ENCODE measurements at regions not wholly inside any gene's neighbourhood (a gene's known extent, or its start where the extent isn't known, plus 50 kb on each side); places are given as distances from the start of the nearest gene placed in this dataset.
"Not testable (repeated sequence)": the region's sequence is repeated elsewhere in the genome, so short reads cannot be mapped to it uniquely, and the experiment has no call there.

DNA sequence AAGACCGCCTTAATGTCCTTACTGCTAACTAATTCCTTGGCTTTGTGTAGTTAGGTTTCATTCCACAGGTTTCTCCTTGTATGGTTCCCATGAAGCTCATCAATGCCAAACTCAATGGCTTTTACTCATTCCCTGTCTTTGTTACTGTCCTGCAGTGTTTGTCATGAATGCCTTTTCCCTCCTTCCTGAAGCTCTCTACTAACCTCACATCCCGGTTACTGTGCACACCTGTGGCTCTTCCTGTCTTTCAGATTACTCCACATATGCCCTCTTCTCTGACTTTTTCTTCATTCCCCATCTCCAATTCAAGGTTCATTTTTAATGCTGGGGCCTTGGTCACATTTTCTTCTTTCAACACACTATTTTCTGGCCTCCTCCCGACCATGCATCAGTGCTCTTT lies 66.1 kb downstream of the TRIM43 start:
- not testable (repeated sequence) for H3K27ac Mint-ChIP-seq

GRCh38 chr2:95660766-95661562 lies 69.2 kb downstream of the TRIM43 start:
- H2BK12ac ChIP-seq (ENCODE audit: insufficient read length, low read depth, low read length); H3K4me3 Mint-ChIP-seq; H3K36me3 Mint-ChIP-seq (ENCODE audit: insufficient read depth in 1 of 3, low read depth in 3 of 3); H3K14ac ChIP-seq (ENCODE audit: insufficient read depth, low read length); H2BK15ac ChIP-seq (ENCODE audit: low read depth, low read length); H3K4me2 ChIP-seq (ENCODE audit: insufficient read depth, insufficient read length, low read length); H3K56ac ChIP-seq (ENCODE audit: insufficient read length, low read depth, low read length); H3K79me1 ChIP-seq (ENCODE audit: insufficient read depth, low read depth, low read length, poor library complexity, severe bottlenecking); H3K9me3 ChIP-seq (ENCODE audit: control insufficient read depth, low read depth, low read length); H2BK20ac ChIP-seq (ENCODE audit: low read depth, low read length, poor library complexity, severe bottlenecking); H3K27ac Mint-ChIP-seq; H3K9ac ChIP-seq (ENCODE audit: extremely low read depth, insufficient read length, low read length); H3K18ac ChIP-seq (ENCODE audit: insufficient read length, low read depth, low read length); H3K27me3 ChIP-seq (ENCODE audit: insufficient read depth, low read length); H2AFZ ChIP-seq (ENCODE audit: low read length); DNase-seq; H4K8ac ChIP-seq (replicated peaks; ENCODE audit: insufficient read length, low read depth, low read length); H2BK5ac ChIP-seq (ENCODE audit: insufficient read length, low read length); H3K4me1 Mint-ChIP-seq; H3K23me2 ChIP-seq (ENCODE audit: insufficient read length, low read depth, low read length, poor library complexity, severe bottlenecking); H3K23ac ChIP-seq (ENCODE audit: insufficient read length, low read depth, low read length); H4K5ac ChIP-seq (ENCODE audit: insufficient read length, low read depth, low read length); H4K20me1 ChIP-seq (ENCODE audit: control insufficient read depth, insufficient read depth, insufficient read length); H3K27ac ChIP-seq (ENCODE audit: insufficient read length, low read depth, low read length); H4K91ac ChIP-seq (ENCODE audit: insufficient read length, low read depth, low read length); H2AK5ac ChIP-seq (ENCODE audit: insufficient read length, low read length); H3K4ac ChIP-seq (ENCODE audit: low read depth, low read length); H2BK120ac ChIP-seq (ENCODE audit: low read depth, low read length, poor library complexity, severe bottlenecking); H3K4me1 ChIP-seq (ENCODE audit: insufficient read depth, low read length); H3T11ph ChIP-seq (ENCODE audit: low read length); H3K79me2 ChIP-seq (ENCODE audit: insufficient read depth, low read length): not testable (repeated sequence)
- Mint-ChIP-seq H3K27me3 (ENCODE audit: low read depth) (peaks cover 12% of the 10 kb centered on the region), H3K9me3 (peaks cover 2 to 37% of the 10 kb centered on the region in 2 experiments; a peak in 3 of 5 replicates)
- no CpG with 5 or more reads among the region's 16 CpGs for WGBS (ENCODE audit: extremely low coverage, insufficient read length, low lambda C conversion rate)

More for the DNA sequence above, 66.1 kb downstream of the TRIM43 start:
- not testable (repeated sequence) for H3K9me3 ChIP-seq (ENCODE audit: control insufficient read depth, low read depth, low read length); H3K4me1 Mint-ChIP-seq; H4K91ac ChIP-seq (ENCODE audit: insufficient read length, low read depth, low read length); H2AK5ac ChIP-seq (ENCODE audit: insufficient read length, low read length); H3K4me1 ChIP-seq (ENCODE audit: insufficient read depth, low read length); H3K27me3 Mint-ChIP-seq (ENCODE audit: low read depth); H3K23me2 ChIP-seq (ENCODE audit: insufficient read length, low read depth, low read length, poor library complexity, severe bottlenecking); H2BK12ac ChIP-seq (ENCODE audit: insufficient read length, low read depth, low read length); H4K8ac ChIP-seq (replicated peaks; ENCODE audit: insufficient read length, low read depth, low read length); H2AFZ ChIP-seq (ENCODE audit: low read length); H3K27me3 ChIP-seq (ENCODE audit: insufficient read depth, low read length); H3K56ac ChIP-seq (ENCODE audit: insufficient read length, low read depth, low read length); H3K27ac ChIP-seq (ENCODE audit: insufficient read length, low read depth, low read length); H3K4me2 ChIP-seq (ENCODE audit: insufficient read depth, insufficient read length, low read length); H4K5ac ChIP-seq (ENCODE audit: insufficient read length, low read depth, low read length); H2BK120ac ChIP-seq (ENCODE audit: low read depth, low read length, poor library complexity, severe bottlenecking); H3K9ac ChIP-seq (ENCODE audit: extremely low read depth, insufficient read length, low read length); H3K14ac ChIP-seq (ENCODE audit: insufficient read depth, low read length); H4K20me1 ChIP-seq (ENCODE audit: control insufficient read depth, insufficient read depth, insufficient read length); H3K4ac ChIP-seq (ENCODE audit: low read depth, low read length); H2BK15ac ChIP-seq (ENCODE audit: low read depth, low read length); H3K18ac ChIP-seq (ENCODE audit: insufficient read length, low read depth, low read length); DNase-seq; H3K79me2 ChIP-seq (ENCODE audit: insufficient read depth, low read length); H3K4me3 Mint-ChIP-seq; H3K79me1 ChIP-seq (ENCODE audit: insufficient read depth, low read depth, low read length, poor library complexity, severe bottlenecking); H3K36me3 Mint-ChIP-seq (ENCODE audit: insufficient read depth in 1 of 3, low read depth in 3 of 3); H2BK5ac ChIP-seq (ENCODE audit: insufficient read length, low read length); H2BK20ac ChIP-seq (ENCODE audit: low read depth, low read length, poor library complexity, severe bottlenecking); H3T11ph ChIP-seq (ENCODE audit: low read length); H3K23ac ChIP-seq (ENCODE audit: insufficient read length, low read depth, low read length)
- H3K9me3 Mint-ChIP-seq, result peaks cover 2 to 34% of the 10 kb centered on the region in 2 experiments; a peak in 3 of 5 replicates
- WGBS (ENCODE audit: extremely low coverage, insufficient read length, low lambda C conversion rate), result no CpG with 5 or more reads among the region's 3 CpGs
